ENCODE measurements at regions not wholly inside any gene's neighbourhood (a gene's known extent, or its start where the extent isn't known, plus 50 kb on each side); places are given as distances from the start of the nearest gene placed in this dataset.

GRCh38 chr3:73884361-73884760 lies 259.6 kb upstream of the PDZRN3 start:
- TF ChIP-seq, protein P1, sequence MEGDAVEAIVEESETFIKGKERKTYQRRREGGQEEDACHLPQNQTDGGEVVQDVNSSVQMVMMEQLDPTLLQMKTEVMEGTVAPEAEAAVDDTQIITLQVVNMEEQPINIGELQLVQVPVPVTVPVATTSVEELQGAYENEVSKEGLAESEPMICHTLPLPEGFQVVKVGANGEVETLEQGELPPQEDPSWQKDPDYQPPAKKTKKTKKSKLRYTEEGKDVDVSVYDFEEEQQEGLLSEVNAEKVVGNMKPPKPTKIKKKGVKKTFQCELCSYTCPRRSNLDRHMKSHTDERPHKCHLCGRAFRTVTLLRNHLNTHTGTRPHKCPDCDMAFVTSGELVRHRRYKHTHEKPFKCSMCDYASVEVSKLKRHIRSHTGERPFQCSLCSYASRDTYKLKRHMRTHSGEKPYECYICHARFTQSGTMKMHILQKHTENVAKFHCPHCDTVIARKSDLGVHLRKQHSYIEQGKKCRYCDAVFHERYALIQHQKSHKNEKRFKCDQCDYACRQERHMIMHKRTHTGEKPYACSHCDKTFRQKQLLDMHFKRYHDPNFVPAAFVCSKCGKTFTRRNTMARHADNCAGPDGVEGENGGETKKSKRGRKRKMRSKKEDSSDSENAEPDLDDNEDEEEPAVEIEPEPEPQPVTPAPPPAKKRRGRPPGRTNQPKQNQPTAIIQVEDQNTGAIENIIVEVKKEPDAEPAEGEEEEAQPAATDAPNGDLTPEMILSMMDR (conservative IDR thresholded peaks at IDR 0.05), result no peak
- no peak for TF ChIP-seq EZH2 (IDR thresholded peaks at IDR 0.05; ENCODE audit: low read depth)

All from PC-9 (cell line).